ENCODE measurements at regions not wholly inside any gene's neighbourhood (a gene's known extent, or its start where the extent isn't known, plus 50 kb on each side); places are given as distances from the start of the nearest gene placed in this dataset.

GRCh38 chr4:11693693-11694092 lies 265.0 kb upstream of the HS3ST1 start (continued):
- TF ChIP-seq LRRFIP1 (CRISPR knock-in tag; conservative IDR thresholded peaks at IDR 0.05) = no peak
- TF ChIP-seq ARNTL (CRISPR knock-in tag; IDR thresholded peaks at IDR 0.05) = no peak
- TF ChIP-seq BRD4 (CRISPR knock-in tag; IDR thresholded peaks at IDR 0.05) = no peak
- no peak for TF ChIP-seq DPF2 (CRISPR knock-in tag; IDR thresholded peaks at IDR 0.05; ENCODE audit: borderline replicate concordance, low read depth)
- no peak for TF ChIP-seq ZNF235 (CRISPR knock-in tag; IDR thresholded peaks at IDR 0.05; ENCODE audit: borderline replicate concordance)
- no peak for TF ChIP-seq ZNF329 (CRISPR knock-in tag; IDR thresholded peaks at IDR 0.05; ENCODE audit: low read depth)
- no peak for TF ChIP-seq NR2F6 (IDR thresholded peaks at IDR 0.05)
- no peak for TF ChIP-seq NR2F6 (CRISPR knock-in tag; IDR thresholded peaks at IDR 0.05)
- TF ChIP-seq JUN (CRISPR knock-in tag; IDR thresholded peaks at IDR 0.05) = no peak
- TF ChIP-seq KLF15 (CRISPR knock-in tag; IDR thresholded peaks at IDR 0.05; ENCODE audit: borderline replicate concordance) = no peak
- TF ChIP-seq EP300 (IDR thresholded peaks at IDR 0.05; ENCODE audit: low read depth in 2 of 2, low read length in 2 of 2) = no peak
- TF ChIP-seq EP300 (CRISPR knock-in tag; IDR thresholded peaks at IDR 0.05; ENCODE audit: borderline replicate concordance) = no peak
- no peak for TF ChIP-seq AGO2 (optimal IDR thresholded peaks at IDR 0.05; ENCODE audit: low read depth, low read length)

- 3% methylated on average over 3 of the region's 3 CpGs for WGBS (ENCODE audit: low lambda C conversion rate)
- DNase-seq (ENCODE audit: low spot score) = no peak
- ChIA-PET CTCF (ENCODE audit: low intra/inter-chr PET ratio, low total read pairs) (no interaction called here), POLR2A (no interaction called here)
- TF ChIP-seq REST (IDR thresholded peaks at IDR 0.05; ENCODE audit: borderline replicate concordance in 1 of 2, low read depth in 1 of 2, low read length in 2 of 2) = no peak
- no peak overlapping the region for H3K4me2 ChIP-seq (ENCODE audit: low read depth, low read length)
- H3K36me3 ChIP-seq (replicated peaks in 1 of 2; ENCODE audit: control insufficient read depth in 1 of 2, insufficient read depth in 2 of 2, low read length in 2 of 2) = no peaks in the 10 kb centered on the region
- no peaks in the 10 kb centered on the region for H3K4me1 ChIP-seq (ENCODE audit: insufficient read depth, low read length)
- H2AFZ ChIP-seq (ENCODE audit: low read length) = no peak overlapping the region
- in situ Hi-C loops (cut with HindIII; ENCODE audit: extremely low pct_ligation_motif_present, low pct_unique_long_range_greater_than_20kb) (no loop called here), intact Hi-C loops (cut with micrococcal nuclease; ENCODE audit: unreplicated experiment) (no loop called here)
- no peak overlapping the region for H3K4me3 ChIP-seq (replicated peaks in 1 of 3; ENCODE audit: insufficient read depth in 1 of 3, low read depth in 2 of 3, low read length in 3 of 3)
- no peaks in the 10 kb centered on the region for H3K27me3 ChIP-seq (ENCODE audit: control insufficient read depth in 1 of 2, insufficient read depth in 2 of 2, low read length in 2 of 2)
- no TSS peak for BruUV-seq (replicated peaks)
- no peaks in the 10 kb centered on the region for H3K79me2 ChIP-seq (ENCODE audit: insufficient read depth, low read length)
- H3K9me3 ChIP-seq (ENCODE audit: low read length) = peaks cover 48% of the 10 kb centered on the region
- ATAC-seq = no peak
- H4K20me1 ChIP-seq (ENCODE audit: insufficient read depth, low read length) = no peaks in the 10 kb centered on the region
- FAIRE-seq = no peak
- H3K9ac ChIP-seq (ENCODE audit: insufficient read depth, low read depth, low read length) = no peak overlapping the region
- H3K27ac ChIP-seq (ENCODE audit: extremely low read length, insufficient read depth, low read length) = no peak overlapping the region
Observed at GRCh38 chr4:11691236-11691635, 262.5 kb upstream of the HS3ST1 start.

All from HepG2 (cell line).